HFFc6 (cell line): ENCODE measurements at regions not wholly inside any gene's neighbourhood (a gene's known extent, or its start where the extent isn't known, plus 50 kb on each side); places are given as distances from the start of the nearest gene placed in this dataset.
"Not testable (repeated sequence)": the region's sequence is repeated elsewhere in the genome, so short reads cannot be mapped to it uniquely, and the experiment has no call there.

Experiments
- DNase-seq: peaks from one replicate; pipeline ENCODE4 v3.0.0-alpha.2; 2018
- H3K27ac Mint-ChIP-seq: 2 replicates; pipeline ENCODE4 v1.8.0; 2020; ENCODE audit warnings: mild to moderate bottlenecking, mixed read lengths
- H3K27me3 Mint-ChIP-seq: 2 replicates; pipeline ENCODE4 v1.8.0; 2021; ENCODE audit warnings: mild to moderate bottlenecking, moderate library complexity, mixed read lengths; ENCODE audit not compliant: insufficient read depth
- H3K36me3 Mint-ChIP-seq: 2 replicates; pipeline ENCODE4 v1.8.0; 2021; ENCODE audit warnings: low read depth, mixed read lengths
- H3K4me1 Mint-ChIP-seq: 2 replicates; pipeline ENCODE4 v1.8.0; 2020; ENCODE audit warnings: low read depth, mixed read lengths
- H3K4me3 Mint-ChIP-seq: 2 replicates; pipeline ENCODE4 v1.8.0; 2020; ENCODE audit warnings: mild to moderate bottlenecking, moderate library complexity, mixed read lengths
- H3K9me3 Mint-ChIP-seq: 2 replicates; pipeline ENCODE4 v1.8.0; 2020; ENCODE audit warnings: mild to moderate bottlenecking, mixed read lengths
- TF ChIP-seq, protein P1 (sequence below): fragments of 200-600 bp; sonication (generic); IDR thresholded peaks from 2 replicates; pipeline ENCODE4 v1.5.0; 2021; ENCODE audit warnings: antibody characterized with exemption, mild to moderate bottlenecking

DNA sequence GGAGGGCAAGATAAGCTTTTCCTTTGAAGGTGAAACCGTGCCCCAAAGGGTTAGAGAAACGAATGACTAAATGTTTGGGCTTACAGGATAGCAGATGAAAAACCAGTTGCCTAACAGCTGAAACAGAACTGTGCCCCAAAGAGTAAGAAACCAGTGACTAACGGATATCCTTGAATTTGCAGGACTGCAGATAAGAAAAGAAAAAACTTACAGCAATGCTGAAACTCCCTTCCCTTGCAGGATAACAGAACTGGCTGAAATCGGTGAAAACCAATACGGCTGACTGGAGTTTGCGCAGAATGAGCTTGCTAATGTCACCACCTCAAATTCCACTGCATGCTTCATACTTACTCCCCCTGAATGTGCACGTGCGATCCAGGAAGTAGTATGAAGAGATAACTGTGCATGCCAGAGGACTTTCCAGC is 175.2 kb upstream of the NLRP1 start:
- TF ChIP-seq, protein P1, sequence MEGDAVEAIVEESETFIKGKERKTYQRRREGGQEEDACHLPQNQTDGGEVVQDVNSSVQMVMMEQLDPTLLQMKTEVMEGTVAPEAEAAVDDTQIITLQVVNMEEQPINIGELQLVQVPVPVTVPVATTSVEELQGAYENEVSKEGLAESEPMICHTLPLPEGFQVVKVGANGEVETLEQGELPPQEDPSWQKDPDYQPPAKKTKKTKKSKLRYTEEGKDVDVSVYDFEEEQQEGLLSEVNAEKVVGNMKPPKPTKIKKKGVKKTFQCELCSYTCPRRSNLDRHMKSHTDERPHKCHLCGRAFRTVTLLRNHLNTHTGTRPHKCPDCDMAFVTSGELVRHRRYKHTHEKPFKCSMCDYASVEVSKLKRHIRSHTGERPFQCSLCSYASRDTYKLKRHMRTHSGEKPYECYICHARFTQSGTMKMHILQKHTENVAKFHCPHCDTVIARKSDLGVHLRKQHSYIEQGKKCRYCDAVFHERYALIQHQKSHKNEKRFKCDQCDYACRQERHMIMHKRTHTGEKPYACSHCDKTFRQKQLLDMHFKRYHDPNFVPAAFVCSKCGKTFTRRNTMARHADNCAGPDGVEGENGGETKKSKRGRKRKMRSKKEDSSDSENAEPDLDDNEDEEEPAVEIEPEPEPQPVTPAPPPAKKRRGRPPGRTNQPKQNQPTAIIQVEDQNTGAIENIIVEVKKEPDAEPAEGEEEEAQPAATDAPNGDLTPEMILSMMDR, result no peak
- Mint-ChIP-seq H3K9me3 (no peaks in the 10 kb centered on the region; the same call in 1 of the 2 replicates), H3K4me1 (no peaks in the 10 kb centered on the region; the same call in 1 of the 2 replicates), H3K27ac (no peak overlapping the region), H3K4me3 (no peak overlapping the region), H3K36me3 (0 out of 2 replicates have a peak, but pooled peaks cover 4% of the 10 kb centered on the region), H3K27me3 (peaks cover 21% of the 10 kb centered on the region)
- DNase-seq, result no peak

DNA sequence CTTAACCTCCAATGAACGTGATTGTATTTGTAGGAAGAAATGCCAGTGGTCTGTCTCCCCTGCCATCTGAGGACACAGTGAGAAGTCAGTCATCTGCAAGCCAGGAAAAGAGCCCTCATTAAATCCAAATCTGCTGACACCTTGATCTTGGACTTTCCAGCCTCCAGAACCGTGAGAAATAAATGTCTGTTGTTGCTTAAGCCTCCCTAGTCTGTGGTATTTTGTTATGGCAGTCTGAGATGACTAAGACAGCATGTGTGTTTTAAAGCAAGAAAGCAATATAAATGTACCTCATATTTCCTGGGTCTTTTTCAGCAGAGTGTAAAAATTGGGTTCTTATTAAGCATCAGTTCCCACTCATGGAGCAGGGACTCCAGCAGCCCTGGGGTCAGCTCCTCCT is 177.9 kb upstream of the NLRP1 start:
- TF ChIP-seq, protein P1, result no peak
- no peaks in the 10 kb centered on the region; the same call in 1 of the 2 replicates for H3K4me1 Mint-ChIP-seq
- H3K36me3 Mint-ChIP-seq, result 0 out of 2 replicates have a peak, but pooled peaks cover 4% of the 10 kb centered on the region
- no peaks in the 10 kb centered on the region; the same call in 1 of the 2 replicates for H3K9me3 Mint-ChIP-seq
- H3K4me3 Mint-ChIP-seq, result no peak overlapping the region
- H3K27ac Mint-ChIP-seq, result no peak overlapping the region
- DNase-seq, result no peak
- H3K27me3 Mint-ChIP-seq, result peaks cover 32% of the 10 kb centered on the region

DNA sequence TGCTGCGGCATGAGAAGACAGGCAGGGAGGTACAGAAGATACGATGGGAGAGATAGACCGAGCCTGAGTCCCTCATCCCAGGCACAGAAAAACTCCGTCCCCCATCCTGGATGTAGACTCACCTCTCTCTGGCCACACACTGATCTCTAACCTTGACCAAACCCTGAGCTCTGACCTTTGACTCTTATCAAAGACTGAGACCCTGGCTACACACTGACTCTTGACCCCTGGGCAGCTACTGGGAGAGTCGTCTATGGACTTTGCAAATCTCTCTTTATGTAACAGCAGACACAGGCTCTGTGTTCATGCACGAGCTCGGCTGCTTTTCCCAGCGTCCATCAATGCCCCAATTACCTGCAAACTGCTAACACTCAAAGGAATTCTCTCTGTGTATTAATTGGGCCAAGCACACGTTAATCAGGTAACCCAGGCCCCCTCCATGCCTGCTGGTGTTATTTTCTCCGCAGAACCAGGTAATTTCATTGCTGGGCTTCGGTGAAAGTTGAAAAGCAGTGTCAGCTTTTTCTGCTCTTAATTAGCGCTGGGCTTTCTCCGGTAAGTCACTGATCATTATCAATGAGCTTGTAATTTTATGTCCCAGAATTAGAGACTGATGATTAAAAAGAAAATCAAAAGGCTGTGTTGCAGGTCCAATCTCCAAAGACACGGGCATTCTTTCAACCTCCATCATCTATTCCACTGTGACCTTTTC is 179.4 kb upstream of the NLRP1 start:
- H3K36me3 Mint-ChIP-seq, result 0 out of 2 replicates have a peak, but pooled peaks cover 4% of the 10 kb centered on the region
- no peak for DNase-seq
- H3K27ac Mint-ChIP-seq, result no peak overlapping the region
- TF ChIP-seq, protein P1, result no peak
- no peaks in the 10 kb centered on the region; the same call in 1 of the 2 replicates for H3K4me1 Mint-ChIP-seq
- H3K27me3 Mint-ChIP-seq, result peaks cover 41% of the 10 kb centered on the region
- H3K9me3 Mint-ChIP-seq, result no peaks in the 10 kb centered on the region; the same call in 1 of the 2 replicates
- H3K4me3 Mint-ChIP-seq, result no peak overlapping the region

- Mint-ChIP-seq H3K27ac (no peak overlapping the region), H3K36me3 (no peaks in the 10 kb centered on the region), H3K4me1 (no peaks in the 10 kb centered on the region), H3K4me3 (no peak overlapping the region), H3K9me3 (no peaks in the 10 kb centered on the region), H3K27me3 (peaks cover 44% of the 10 kb centered on the region)
- TF ChIP-seq, protein P1, result no peak
- no peak for DNase-seq
Measured at GRCh38 chr17:5769593-5770354, 185.5 kb upstream of the NLRP1 start.

GRCh38 chr17:5770441-5771270 is 186.3 kb upstream of the NLRP1 start:
- peaks cover 44% of the 10 kb centered on the region for H3K27me3 Mint-ChIP-seq
- TF ChIP-seq, protein P1, result no peak
- no peak for DNase-seq
- H3K4me3 Mint-ChIP-seq, result no peak overlapping the region
- no peaks in the 10 kb centered on the region for H3K9me3 Mint-ChIP-seq
- no peak overlapping the region for H3K27ac Mint-ChIP-seq
- H3K36me3 Mint-ChIP-seq, result no peaks in the 10 kb centered on the region
- H3K4me1 Mint-ChIP-seq, result peaks cover 5% of the 10 kb centered on the region

- H3K9me3 Mint-ChIP-seq, H3K4me3 Mint-ChIP-seq, DNase-seq, H3K36me3 Mint-ChIP-seq, H3K27ac Mint-ChIP-seq: not testable (repeated sequence)
- H3K27me3 Mint-ChIP-seq, result peaks cover 43% of the 10 kb centered on the region
- H3K4me1 Mint-ChIP-seq, result peaks cover 11% of the 10 kb centered on the region
Measured at GRCh38 chr17:5771271-5771577, 186.9 kb upstream of the NLRP1 start.

GRCh38 chr17:5772017-5772416 is 187.7 kb upstream of the NLRP1 start:
- H3K4me3 Mint-ChIP-seq, H3K27ac Mint-ChIP-seq, H3K9me3 Mint-ChIP-seq, H3K36me3 Mint-ChIP-seq, DNase-seq: not testable (repeated sequence)
- Mint-ChIP-seq H3K4me1 (peaks cover 19% of the 10 kb centered on the region), H3K27me3 (peaks cover 43% of the 10 kb centered on the region)
